KMS-11 (cell line): ENCODE measurements at regions not wholly inside any gene's neighbourhood (a gene's known extent, or its start where the extent isn't known, plus 50 kb on each side); places are given as distances from the start of the nearest gene placed in this dataset.

Experiments used
- H2AFZ ChIP-seq: fragments of 200-600 bp; sonication (generic); 2 replicates; pipeline ENCODE4 v1.6.1; 2016; ENCODE audit warnings: antibody characterized with exemption, mixed run types, low read depth
- H3K27ac ChIP-seq: fragments of 200-600 bp; sonication (generic); 2 replicates; pipeline ENCODE4 v1.6.1; 2016; ENCODE audit warnings: mild to moderate bottlenecking, mixed run types
- H3K27me3 ChIP-seq: fragments of 200-600 bp; sonication (generic); 2 replicates; pipeline ENCODE4 v1.6.1; 2017; ENCODE audit warnings: mild to moderate bottlenecking, low read depth, mixed run types, moderate library complexity; ENCODE audit not compliant: insufficient read depth
- H3K36me3 ChIP-seq: fragments of 200-600 bp; sonication (generic); 2 replicates; pipeline ENCODE4 v1.6.1; 2017; ENCODE audit warnings: mild to moderate bottlenecking, mixed run types; ENCODE audit not compliant: insufficient read depth
- H3K4me1 ChIP-seq: fragments of 200-600 bp; sonication (generic); 2 replicates; pipeline ENCODE4 v1.6.1; 2016; ENCODE audit warnings: mild to moderate bottlenecking, low read depth, mixed run types; ENCODE audit not compliant: poor library complexity, severe bottlenecking
- H3K4me2 ChIP-seq: fragments of 200-600 bp; sonication (generic); 2 replicates; pipeline ENCODE4 v1.7.0; 2016; ENCODE audit warnings: mild to moderate bottlenecking, mixed run types
- H3K4me3 ChIP-seq: fragments of 200-600 bp; sonication (generic); IDR thresholded peaks from 2 replicates; pipeline ENCODE4 v1.6.1; 2017; ENCODE audit warnings: low read depth, low read length, mixed read lengths; ENCODE audit not compliant: insufficient read depth
- H3K79me2 ChIP-seq: fragments of 200-600 bp; sonication (generic); 2 replicates; pipeline ENCODE4 v1.6.1; 2016; ENCODE audit warnings: low read depth, mixed run types; ENCODE audit not compliant: insufficient read depth
- H3K9ac ChIP-seq: fragments of 200-600 bp; sonication (generic); 2 replicates; pipeline ENCODE4 v1.6.1; 2016; ENCODE audit warnings: mild to moderate bottlenecking, mixed run types
- H4K20me1 ChIP-seq: fragments of 200-600 bp; sonication (generic); 2 replicates; pipeline ENCODE4 v1.6.1; 2016; ENCODE audit warnings: mild to moderate bottlenecking, mixed run types; ENCODE audit not compliant: insufficient read depth
- TF ChIP-seq, protein P1 (sequence below): fragments of 200-600 bp; sonication (generic); conservative IDR thresholded peaks from 2 replicates; pipeline ENCODE4 v1.6.1; 2017; ENCODE audit warnings: low read depth, mild to moderate bottlenecking, antibody characterized with exemption, low read length, moderate library complexity, mixed read lengths

DNA sequence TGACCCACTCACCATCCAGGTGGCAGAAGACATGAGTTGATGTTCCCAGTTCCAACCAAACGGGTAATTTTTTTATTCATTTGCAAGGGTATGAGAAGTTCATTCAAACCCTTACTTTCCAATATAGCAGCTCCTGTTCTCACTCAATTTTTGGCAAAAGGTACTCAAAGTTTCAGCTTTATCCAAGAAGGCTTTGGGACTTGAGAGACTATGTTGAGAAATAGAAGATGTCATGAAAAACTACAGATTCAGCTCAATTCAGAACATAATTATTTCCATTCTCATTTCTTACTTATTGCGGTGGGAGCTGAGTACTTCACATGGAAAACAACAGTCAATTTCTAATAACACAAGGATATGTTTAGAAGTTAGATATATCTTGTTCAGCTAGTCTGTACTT lies 162.3 kb downstream of the FNDC1 start:
- H3K27ac ChIP-seq, result no peak overlapping the region
- H4K20me1 ChIP-seq, result no peaks in the 10 kb centered on the region
- H3K79me2 ChIP-seq, result no peaks in the 10 kb centered on the region
- no peaks in the 10 kb centered on the region for H3K36me3 ChIP-seq
- H3K9ac ChIP-seq, result no peak overlapping the region
- no peak overlapping the region for H3K4me2 ChIP-seq
- H3K4me3 ChIP-seq, result no peak overlapping the region
- no peaks in the 10 kb centered on the region for H3K27me3 ChIP-seq
- H3K4me1 ChIP-seq, result no peaks in the 10 kb centered on the region
- H2AFZ ChIP-seq, result no peak overlapping the region
- TF ChIP-seq, protein P1, sequence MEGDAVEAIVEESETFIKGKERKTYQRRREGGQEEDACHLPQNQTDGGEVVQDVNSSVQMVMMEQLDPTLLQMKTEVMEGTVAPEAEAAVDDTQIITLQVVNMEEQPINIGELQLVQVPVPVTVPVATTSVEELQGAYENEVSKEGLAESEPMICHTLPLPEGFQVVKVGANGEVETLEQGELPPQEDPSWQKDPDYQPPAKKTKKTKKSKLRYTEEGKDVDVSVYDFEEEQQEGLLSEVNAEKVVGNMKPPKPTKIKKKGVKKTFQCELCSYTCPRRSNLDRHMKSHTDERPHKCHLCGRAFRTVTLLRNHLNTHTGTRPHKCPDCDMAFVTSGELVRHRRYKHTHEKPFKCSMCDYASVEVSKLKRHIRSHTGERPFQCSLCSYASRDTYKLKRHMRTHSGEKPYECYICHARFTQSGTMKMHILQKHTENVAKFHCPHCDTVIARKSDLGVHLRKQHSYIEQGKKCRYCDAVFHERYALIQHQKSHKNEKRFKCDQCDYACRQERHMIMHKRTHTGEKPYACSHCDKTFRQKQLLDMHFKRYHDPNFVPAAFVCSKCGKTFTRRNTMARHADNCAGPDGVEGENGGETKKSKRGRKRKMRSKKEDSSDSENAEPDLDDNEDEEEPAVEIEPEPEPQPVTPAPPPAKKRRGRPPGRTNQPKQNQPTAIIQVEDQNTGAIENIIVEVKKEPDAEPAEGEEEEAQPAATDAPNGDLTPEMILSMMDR, result no peak

DNA sequence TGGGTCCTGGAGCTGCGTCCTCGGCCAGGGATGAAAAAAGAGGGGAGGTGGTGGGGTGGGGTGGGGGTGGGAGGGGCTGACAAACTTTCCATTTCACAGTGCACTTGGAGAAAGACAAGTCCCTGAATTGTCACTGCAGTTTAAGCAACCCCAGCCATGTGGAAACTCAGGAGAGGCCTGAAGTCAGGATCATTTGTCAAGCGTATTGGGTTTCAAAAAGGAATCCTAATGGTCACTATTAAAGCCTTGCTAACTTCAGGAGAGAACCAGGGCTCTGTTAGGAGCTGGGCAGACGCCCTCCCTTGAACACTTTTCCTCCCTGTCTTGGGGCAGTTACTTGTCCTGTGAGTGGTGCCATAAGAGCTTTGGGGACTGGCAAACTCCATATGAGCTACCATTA lies 159.9 kb downstream of the FNDC1 start:
- Histone ChIP-seq H2AFZ (no peak overlapping the region), H3K9ac (no peak overlapping the region), H4K20me1 (no peaks in the 10 kb centered on the region), H3K4me1 (no peaks in the 10 kb centered on the region), H3K4me3 (no peak overlapping the region), H3K36me3 (no peaks in the 10 kb centered on the region), H3K27me3 (no peaks in the 10 kb centered on the region), H3K4me2 (no peak overlapping the region), H3K79me2 (no peaks in the 10 kb centered on the region), H3K27ac (no peak overlapping the region)
- TF ChIP-seq, protein P1, result no peak

DNA sequence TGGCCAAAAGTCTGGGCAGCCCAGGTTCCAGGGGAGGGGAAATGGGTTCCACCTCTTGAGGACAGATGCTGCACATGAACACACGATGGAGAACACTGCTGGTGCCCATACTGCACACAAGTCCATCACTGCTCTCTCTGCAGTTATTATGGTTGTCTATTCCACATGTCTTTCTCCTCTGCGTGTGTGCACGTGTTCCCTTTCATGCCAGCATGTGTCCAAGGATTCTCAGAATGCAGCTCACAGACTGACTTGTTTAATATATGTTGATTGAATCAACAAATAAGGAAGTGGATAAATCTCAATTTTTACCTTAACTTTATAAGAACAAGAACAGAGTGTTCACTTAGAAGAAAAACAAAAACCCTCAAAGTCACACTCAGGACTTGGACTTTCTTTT lies 158.9 kb downstream of the FNDC1 start:
- Histone ChIP-seq H3K36me3 (no peaks in the 10 kb centered on the region), H3K9ac (no peak overlapping the region), H2AFZ (no peak overlapping the region), H3K4me3 (no peak overlapping the region), H3K4me1 (no peaks in the 10 kb centered on the region), H4K20me1 (no peaks in the 10 kb centered on the region), H3K27ac (no peak overlapping the region), H3K79me2 (no peaks in the 10 kb centered on the region), H3K4me2 (no peak overlapping the region), H3K27me3 (no peaks in the 10 kb centered on the region)
- TF ChIP-seq, protein P1, result no peak

DNA sequence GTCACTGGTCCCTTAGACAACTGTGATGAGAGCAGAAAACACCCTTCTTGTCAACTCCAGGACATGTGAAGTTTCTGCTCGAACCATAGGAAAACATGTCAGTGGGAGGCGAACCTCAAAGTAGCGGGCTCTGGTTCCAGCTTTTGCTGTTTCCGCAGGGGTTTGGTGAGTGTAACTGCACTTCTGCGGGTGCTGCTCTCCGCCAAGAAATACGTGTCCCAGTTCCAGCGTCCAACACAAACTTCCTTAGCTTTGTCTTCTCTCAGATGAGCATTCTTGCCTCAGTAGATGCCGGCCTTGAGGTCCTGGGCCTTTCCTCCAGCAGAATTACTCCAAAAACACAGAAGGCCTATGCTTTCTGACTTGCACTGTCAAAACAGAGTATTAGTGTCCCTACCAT lies 156.3 kb downstream of the FNDC1 start:
- Histone ChIP-seq H3K4me3 (no peak overlapping the region), H3K9ac (no peak overlapping the region), H3K79me2 (no peaks in the 10 kb centered on the region), H2AFZ (no peak overlapping the region), H3K27me3 (no peaks in the 10 kb centered on the region), H4K20me1 (no peaks in the 10 kb centered on the region), H3K4me1 (no peaks in the 10 kb centered on the region), H3K4me2 (no peak overlapping the region), H3K27ac (no peak overlapping the region), H3K36me3 (no peaks in the 10 kb centered on the region)
- TF ChIP-seq, protein P1, result no peak

DNA sequence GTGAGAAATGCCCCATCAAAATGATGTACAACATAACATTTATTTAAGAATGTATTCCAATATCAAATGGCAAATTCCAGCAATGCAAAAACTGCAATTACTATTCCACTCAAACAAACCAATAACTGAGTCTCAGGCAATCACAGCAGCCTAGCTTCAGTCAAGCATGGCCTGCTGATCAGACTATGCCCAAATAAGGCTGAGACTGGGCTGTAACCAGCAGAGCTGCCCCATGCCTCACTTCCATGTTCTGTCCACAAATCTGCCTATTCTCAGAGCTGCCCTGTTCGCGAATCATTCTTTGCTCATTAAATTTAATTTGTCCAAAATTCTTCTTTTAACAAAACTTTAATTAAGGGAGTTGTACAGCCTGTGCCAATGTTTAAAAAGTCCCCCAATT lies 155.4 kb downstream of the FNDC1 start:
- Histone ChIP-seq H3K4me3 (no peak overlapping the region), H3K27ac (no peak overlapping the region), H4K20me1 (no peaks in the 10 kb centered on the region), H3K27me3 (no peaks in the 10 kb centered on the region), H3K9ac (no peak overlapping the region), H2AFZ (no peak overlapping the region), H3K79me2 (no peaks in the 10 kb centered on the region), H3K36me3 (no peaks in the 10 kb centered on the region), H3K4me1 (no peaks in the 10 kb centered on the region), H3K4me2 (no peak overlapping the region)
- TF ChIP-seq, protein P1, result no peak
